Stimulated activated CD4-positive, alpha-beta T cell treated with anti-CD3 and anti-CD28 coated beads, Interleukin-2, amount 100 ng/mL, for 24 hours (primary cell): ENCODE measurements at regions not wholly inside any gene's neighbourhood (a gene's known extent, or its start where the extent isn't known, plus 50 kb on each side); places are given as distances from the start of the nearest gene placed in this dataset.

ENCODE experiments used
- DNase-seq, 2 donors: peaks; one replicate each; pipeline ENCODE4 v3.0.0-alpha.2; 2020

- DNase-seq, result no peak
These were observed 214.7 kb downstream of the TRAM1L1 start for GRCh38 chr4:116870686-116871085.

- DNase-seq, result no peak
These were observed 219.3 kb downstream of the TRAM1L1 start for GRCh38 chr4:116866106-116866505.

GRCh38 chr4:116862592-116862991 lies 222.8 kb downstream of the TRAM1L1 start:
- no peak for DNase-seq

GRCh38 chr4:116860891-116861290 lies 224.5 kb downstream of the TRAM1L1 start:
- DNase-seq, result no peak

GRCh38 chr4:116849620-116850019 lies 235.8 kb downstream of the TRAM1L1 start:
- DNase-seq, result no peak

- DNase-seq, result no peak
These were observed 237.8 kb downstream of the TRAM1L1 start for GRCh38 chr4:116847616-116848015.

GRCh38 chr4:116839826-116840225 lies 245.6 kb downstream of the TRAM1L1 start:
- DNase-seq, result no peak

- DNase-seq, result no peak
These were observed 246.8 kb downstream of the TRAM1L1 start for GRCh38 chr4:116838609-116839008.

- DNase-seq, result no peak
These were observed 256.2 kb downstream of the TRAM1L1 start for GRCh38 chr4:116829187-116829586.

GRCh38 chr4:116824172-116824571 lies 261.2 kb downstream of the TRAM1L1 start:
- no peak for DNase-seq

GRCh38 chr4:116811730-116812129 lies 273.6 kb downstream of the TRAM1L1 start:
- no peak for DNase-seq

- no peak for DNase-seq
These were observed 289.4 kb downstream of the TRAM1L1 start for GRCh38 chr4:116796022-116796421.

GRCh38 chr4:116788723-116789122 lies 296.7 kb downstream of the TRAM1L1 start:
- DNase-seq, result no peak

GRCh38 chr4:116755051-116755450 lies 330.3 kb downstream of the TRAM1L1 start:
- DNase-seq, result no peak

GRCh38 chr4:116752027-116752426 lies 333.3 kb downstream of the TRAM1L1 start:
- DNase-seq, result no peak

GRCh38 chr4:116736756-116737155 lies 348.6 kb downstream of the TRAM1L1 start:
- no peak for DNase-seq

GRCh38 chr4:116734178-116734577 lies 351.2 kb downstream of the TRAM1L1 start:
- no peak for DNase-seq

- DNase-seq, result no peak
These were observed 352.0 kb downstream of the TRAM1L1 start for GRCh38 chr4:116733370-116733769.

- DNase-seq, result no peak
These were observed 358.9 kb downstream of the TRAM1L1 start for GRCh38 chr4:116726523-116726922.

- no peak for DNase-seq
These were observed 361.1 kb downstream of the TRAM1L1 start for GRCh38 chr4:116724249-116724648.

GRCh38 chr4:116705466-116705865 lies 379.9 kb downstream of the TRAM1L1 start:
- DNase-seq, result no peak

- DNase-seq, result no peak
These were observed 382.4 kb downstream of the TRAM1L1 start for GRCh38 chr4:116702949-116703348.

- no peak for DNase-seq
These were observed 396.8 kb downstream of the TRAM1L1 start for GRCh38 chr4:116688536-116688935.

- no peak for DNase-seq
These were observed 417.2 kb downstream of the TRAM1L1 start for GRCh38 chr4:116668190-116668589.

- DNase-seq, result no peak
These were observed 419.7 kb downstream of the TRAM1L1 start for GRCh38 chr4:116665716-116666115.

- DNase-seq, result no peak
These were observed 421.2 kb downstream of the TRAM1L1 start for GRCh38 chr4:116664198-116664597.
